Activated CD8-positive, alpha-beta memory T cell treated with anti-CD3 and anti-CD28 coated beads, Interleukin-2, amount 50 U/mL, for 1 hour (primary cell): ENCODE measurements at regions not wholly inside any gene's neighbourhood (a gene's known extent, or its start where the extent isn't known, plus 50 kb on each side); places are given as distances from the start of the nearest gene placed in this dataset.
"Not testable (repeated sequence)": the region's sequence is repeated elsewhere in the genome, so short reads cannot be mapped to it uniquely, and the experiment has no call there.

Experiments used
- DNase-seq: peaks from one replicate; pipeline ENCODE4 v3.0.0-alpha.2; 2020; ENCODE audit errors: extremely low read depth

DNA sequence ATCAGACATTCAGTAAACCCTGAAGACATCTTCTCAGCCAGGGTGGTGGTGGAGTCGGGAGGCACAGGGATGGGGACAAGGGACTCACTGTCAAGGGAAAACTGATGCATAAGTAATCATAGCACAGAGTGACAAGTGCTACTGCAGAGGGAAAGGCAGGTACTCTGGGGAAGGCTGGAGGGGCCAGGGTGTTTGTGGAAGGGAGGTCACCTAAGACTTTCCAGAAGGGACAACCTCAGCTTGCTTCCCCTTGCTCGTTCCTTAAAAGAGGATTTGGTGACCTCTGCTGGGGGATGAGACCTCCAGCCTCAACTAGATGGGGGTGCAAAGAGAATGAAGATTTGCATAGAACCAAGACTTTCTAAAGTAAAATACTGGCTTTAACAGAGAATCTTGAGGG lies 99.5 kb downstream of the SLC4A3 start:
- no peak for DNase-seq

DNA sequence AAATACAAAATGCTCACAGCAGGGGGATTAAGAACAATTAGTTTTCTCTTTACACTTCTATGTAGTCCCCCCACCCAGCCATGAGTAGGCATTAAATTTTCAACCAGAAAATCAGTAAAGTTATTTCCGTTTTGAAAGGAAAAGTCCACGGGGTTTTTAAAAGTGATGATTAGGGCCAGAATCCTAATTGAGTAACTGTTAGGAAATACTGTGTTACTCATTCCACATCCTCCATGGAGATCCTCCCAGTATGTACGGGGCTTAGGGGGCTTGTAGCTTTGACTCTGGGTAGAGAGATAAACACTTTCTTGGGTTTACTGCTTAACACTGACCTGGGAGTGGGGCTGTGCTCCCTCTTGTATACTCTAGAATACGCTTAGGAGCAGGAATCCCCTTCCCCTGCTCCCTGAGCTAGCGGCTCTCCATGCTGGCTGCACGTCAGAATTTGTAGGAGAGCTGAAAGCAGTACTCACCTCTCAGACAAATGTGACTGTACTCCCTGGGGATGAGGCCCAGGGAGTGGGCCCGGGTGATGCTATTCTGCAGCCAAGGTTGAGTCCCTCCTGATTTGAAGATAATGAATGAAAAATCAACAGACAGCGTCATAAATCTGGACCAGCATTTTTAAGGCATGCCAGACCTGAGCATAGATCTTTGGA lies 100.5 kb downstream of the SLC4A3 start:
- no peak for DNase-seq

DNA sequence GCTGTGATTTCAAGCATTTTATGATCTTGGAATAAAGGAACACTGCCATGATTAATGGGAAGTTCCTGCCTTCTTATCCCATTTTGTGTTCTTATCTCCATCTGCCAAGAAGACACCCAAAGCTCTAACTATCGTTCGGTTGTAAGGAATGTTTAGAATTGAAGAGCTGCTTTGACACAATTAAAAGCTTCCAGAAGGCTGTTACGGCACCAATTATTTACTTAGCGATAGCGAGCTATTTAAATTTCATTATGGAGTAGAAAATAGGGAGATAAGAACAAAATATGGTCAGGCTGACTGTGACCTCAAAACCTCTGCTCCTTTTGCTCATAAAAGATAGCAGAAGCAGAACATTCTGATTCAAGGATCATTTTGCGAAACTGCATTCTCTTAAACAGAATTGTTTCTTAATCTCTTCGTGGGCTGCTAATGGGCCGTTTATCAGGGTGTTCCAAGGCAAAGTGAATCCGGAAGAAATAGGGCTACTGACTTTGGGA lies 101.6 kb downstream of the SLC4A3 start:
- DNase-seq = no peak

DNA sequence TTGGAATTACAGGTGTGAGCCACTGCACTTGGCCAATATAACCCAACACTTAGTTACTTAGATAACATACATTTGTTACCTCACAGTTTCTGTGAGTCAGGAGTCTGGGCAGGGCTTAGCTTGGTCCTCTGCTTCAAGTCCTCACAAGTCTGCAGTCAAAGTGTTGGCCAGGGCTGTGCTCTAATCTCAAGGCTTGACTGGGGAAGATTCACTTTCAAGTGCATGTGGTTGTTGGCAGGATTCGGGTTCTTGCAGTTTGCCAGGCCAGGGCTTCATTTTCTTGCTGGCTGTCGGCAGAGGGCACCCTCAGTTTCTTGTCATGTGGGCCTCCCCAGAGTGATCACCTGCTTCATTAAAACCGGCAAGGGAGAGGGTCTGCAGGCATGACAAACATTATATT lies 103.7 kb downstream of the SLC4A3 start:
- no peak for DNase-seq

DNA sequence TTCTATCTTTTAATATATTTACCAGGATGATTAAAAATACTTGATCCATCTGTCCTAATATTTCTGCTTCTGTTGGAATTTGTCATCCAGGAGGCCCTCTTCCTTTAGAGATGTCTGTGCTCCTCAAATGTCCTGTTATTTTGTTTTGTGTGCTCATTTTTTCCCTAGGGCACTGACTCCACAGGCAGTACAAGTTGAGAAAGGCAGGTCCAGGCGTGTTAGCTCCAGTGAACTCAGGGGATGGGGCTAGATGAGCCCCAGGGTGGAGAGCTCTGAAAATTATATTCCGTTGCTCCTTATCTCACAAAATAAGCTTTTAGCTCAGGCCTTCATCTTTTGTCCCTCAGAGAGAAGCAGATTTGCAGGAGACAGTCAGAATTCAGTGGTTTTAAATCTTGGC lies 105.7 kb downstream of the SLC4A3 start:
- DNase-seq = no peak

DNA sequence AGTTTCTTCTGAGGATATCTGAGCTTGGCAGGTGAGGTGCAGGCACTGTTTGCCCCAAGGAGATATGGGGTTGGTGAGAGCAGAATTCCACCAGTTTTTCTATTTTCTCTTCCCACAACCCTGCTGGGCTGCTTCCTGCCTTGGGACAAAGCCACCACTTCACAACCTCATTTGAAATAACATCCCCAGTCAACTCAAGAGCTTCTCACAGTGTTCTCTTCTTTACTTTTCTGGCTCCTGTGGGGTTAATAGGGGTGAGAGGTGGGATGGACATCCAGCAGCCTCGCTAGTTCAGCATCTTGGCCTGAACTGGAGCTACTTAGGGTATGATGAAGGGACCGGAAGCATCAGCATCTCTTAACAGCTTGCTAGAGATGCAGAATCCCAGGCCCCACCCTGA lies 106.3 kb downstream of the SLC4A3 start:
- no peak for DNase-seq

DNA sequence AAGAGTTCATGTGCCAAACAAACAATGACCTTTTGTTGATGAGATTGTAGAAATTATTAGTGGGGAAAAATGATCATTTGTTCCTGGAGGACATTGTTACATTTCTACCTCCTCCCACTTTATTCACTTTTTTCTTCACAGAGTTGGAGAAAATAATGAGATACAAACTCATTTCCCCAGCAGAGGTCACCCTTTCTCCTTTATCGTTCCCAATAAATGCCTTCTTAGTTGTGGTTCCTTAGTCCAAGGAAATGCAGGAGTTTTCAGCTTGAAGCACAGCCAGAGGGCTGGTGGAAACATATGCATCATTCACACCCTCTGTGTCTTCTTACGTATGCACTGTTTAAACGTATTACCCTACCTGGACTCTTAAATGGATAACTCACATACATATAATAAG lies 108.8 kb downstream of the SLC4A3 start:
- no peak for DNase-seq

DNA sequence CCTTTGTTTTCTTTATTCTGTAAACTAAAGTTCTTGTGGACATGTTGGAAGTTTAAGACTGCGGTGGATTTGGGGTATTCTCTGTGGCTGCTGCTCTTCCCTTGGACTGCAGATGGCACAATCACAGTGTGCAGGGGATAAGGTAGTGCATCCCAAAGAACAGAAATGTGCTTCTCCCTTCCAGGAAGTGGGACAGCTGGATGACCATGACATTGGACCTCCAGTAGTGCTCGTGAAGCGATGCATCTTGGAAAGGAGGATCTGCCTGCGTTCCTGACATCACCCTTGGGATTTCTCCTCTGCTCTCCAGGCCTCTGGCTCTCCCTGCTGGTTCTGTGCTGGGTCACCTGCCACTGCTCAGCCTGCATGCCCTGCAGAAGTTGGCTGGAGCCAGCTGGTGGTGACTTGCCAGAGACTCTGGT lies 109.9 kb downstream of the SLC4A3 start:
- DNase-seq = no peak

DNA sequence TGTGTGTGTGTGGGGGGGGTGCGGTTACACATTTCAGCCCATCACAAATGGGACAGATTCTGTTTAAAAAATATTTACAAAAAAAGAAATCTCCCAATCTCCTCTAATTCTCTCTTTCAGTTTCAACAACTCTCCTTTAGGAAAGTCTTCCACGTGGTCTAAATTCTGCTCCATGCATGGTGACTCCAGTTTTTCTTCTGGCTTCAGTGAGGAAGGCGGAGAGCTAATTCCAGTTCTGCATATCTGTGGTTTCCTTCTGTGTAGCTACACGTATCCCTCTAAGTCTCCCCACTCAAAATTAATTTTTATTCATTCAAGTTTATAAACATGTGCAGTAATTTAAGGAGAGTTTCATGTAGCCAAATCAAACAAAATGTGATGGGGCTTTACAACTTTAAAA lies 111.6 kb downstream of the SLC4A3 start:
- DNase-seq = no peak

DNA sequence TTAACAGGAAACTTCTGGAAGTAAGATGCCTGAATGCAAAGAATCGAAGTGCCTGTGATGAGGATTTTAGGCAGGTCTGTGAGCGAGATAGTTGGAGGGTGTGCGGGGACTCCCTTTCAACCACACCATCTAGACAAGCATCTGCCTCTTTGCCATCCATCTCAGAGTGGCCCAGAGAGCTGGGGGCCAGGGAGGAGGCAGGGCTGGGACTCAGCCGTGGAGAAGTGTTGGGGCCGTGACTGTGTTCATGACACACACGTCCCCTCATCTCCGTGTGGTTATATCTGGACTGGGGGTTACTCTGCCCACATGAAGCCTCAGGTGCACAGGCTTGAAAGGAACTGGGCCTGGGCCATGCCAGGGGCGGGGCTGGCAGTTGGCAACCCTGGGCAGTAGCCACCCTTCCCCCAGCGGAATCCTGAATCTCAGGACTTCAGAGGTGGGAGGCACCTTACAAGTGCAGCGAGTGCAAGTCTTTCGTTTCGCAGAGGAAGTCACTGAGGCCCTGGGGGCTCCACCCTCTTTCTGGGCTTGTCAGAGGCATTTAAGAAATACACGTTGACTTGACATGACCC lies 112.5 kb downstream of the SLC4A3 start:
- DNase-seq = no peak

DNA sequence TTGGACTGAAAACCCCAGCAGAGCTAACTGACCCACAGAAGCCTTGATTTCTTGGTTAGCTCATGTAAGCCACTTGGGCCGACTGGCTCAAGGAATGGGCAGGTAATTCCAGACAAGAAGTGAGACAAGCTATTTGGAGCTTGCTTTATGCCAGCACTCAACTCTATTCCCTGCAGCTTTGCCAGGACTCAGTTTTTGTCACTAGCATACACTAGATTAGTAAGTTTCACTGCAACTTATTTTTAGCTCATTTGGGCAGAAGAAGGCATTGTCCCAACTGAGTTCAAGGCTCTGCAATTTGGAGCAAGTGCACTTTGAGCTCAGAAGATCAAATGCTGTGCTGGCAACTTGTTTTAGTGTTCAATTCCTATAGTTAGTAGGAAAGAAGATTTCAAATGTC lies 116.1 kb downstream of the SLC4A3 start:
- no peak for DNase-seq

DNA sequence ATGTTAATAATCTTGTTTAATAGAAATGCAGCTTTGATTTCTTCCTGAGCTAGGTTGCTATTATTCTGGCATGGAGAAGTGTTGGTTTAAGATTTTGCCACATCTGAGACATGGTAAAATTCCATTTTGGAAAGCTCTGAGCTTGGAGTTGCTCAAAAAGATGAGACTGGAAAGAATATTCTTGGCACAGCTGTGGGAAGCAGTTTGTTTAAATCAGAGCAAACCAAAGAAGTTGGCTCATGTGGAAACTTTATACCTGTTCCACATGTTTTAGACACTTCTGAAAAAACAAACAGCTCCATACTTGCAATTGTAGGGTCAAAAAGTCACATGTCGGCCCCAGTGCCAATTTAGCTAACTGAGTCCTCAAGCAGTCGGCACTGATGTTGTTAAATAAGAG lies 116.6 kb downstream of the SLC4A3 start:
- no peak for DNase-seq

DNA sequence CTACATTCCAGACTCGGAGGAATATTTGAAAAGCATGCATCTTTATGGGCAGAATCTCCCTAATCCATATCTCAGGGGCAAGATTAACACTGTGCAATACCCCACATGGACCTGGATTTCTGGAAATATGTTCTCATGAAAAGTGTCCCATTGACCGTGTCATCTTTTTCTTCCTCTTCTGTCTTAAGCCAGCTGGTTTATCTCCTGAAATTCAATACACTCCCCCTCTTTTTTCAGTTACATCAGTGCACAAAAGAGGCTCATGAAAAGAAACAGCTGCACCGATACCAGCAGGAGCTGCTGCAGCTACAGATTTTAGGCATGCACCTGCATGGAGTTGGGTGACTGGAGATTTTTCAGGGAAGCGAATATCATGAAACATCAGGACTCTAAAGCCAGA lies 117.2 kb downstream of the SLC4A3 start:
- no peak for DNase-seq

DNA sequence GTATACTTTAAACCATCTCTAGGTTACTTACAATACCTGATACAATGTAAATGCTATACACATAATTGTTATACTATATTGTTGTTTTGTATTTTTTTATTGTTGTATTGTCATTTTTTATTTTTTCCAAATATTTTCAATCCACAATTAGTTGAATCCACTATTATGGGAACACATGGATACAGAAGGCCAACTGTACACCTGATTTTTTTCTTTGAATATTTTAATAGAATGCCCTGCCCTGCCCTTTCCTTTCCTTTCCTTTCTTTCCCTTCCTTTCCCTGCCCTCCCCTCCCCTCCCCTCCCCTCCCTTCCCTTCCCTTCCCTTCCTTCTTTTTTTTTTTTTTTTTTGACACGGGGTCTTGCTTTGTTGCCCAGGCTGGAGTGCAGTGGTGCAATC lies 120.2 kb downstream of the SLC4A3 start:
- DNase-seq = no peak

DNA sequence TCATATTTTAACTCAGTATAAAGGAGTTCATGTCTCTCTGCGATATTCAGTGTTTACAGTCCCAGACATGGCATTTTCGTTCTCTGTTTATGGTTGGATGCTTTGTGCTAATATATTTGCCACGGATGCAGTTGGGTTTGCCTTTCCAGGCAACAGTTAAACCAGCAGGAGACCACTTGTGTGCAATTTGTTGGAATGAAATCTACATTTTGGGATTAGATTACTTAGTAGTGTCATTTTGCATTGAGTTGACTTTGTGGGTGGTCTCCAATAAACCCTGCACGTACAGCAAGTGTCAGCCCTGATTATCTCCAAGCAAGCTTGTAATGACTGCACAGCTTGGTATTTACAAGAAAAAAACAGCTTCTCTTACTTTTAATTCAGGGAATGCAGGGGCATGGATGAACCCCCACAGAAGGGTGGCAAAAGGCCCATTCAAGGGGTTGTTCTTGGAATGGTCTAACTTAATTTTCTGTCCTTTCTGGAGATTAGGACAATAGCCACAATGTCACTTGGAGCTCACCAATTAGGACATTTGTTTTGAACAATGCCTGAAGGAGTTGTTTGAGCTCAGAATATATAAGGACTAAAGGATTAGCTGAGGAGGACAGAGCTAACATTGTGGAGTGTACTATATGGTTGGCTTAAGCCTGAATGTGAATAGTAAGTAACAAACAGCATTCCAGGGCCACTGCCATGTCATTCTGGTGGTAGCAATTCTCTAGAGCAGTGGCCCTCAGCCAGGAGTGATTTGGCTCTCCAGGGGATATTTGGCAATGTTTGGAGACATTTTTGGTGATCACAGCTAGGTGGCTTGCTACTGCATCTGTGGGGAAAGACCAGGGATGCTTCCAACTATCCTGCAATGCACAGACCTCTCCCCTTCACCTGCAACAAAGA lies 121.5 kb downstream of the SLC4A3 start:
- no peak for DNase-seq

DNA sequence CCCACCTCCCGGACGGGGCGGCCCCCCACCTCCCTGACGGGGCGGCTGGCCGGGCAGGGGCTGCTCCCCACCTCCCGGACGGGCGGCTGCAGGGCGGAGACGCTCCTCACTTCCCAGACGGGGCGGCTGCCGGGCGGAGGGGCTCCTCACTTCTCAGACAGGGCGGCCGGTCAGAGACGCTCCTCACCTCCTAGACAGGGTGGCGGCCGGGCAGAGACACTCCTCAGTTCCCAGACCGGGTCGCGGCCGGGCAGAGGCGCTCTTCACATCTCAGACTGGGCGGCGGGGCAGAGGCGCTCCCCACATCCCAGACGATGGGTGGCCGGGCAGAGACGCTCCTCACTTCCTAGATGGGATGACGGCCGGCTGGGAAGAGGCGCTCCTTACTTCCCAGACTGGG lies 123.7 kb downstream of the SLC4A3 start:
- not testable (repeated sequence) for DNase-seq

DNA sequence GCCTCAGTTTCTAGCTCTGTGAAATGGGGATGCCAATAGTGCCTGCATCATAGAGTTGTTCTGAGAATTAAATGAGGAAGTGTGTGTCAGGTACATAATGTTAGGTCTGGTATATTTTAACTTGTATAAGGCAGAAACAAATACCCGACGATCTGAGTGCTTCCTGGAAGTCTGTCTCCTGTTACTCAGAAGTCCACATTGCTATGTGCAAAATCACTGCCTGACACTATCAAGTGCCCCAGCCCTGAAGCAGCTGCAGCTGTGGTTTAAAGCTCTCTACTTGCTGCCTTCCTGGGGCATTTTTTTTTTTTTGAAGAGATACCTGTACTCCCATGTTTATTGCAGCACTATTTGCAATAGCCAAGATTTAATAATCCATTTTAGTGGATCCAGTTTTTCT lies 125.3 kb downstream of the SLC4A3 start:
- no peak for DNase-seq

DNA sequence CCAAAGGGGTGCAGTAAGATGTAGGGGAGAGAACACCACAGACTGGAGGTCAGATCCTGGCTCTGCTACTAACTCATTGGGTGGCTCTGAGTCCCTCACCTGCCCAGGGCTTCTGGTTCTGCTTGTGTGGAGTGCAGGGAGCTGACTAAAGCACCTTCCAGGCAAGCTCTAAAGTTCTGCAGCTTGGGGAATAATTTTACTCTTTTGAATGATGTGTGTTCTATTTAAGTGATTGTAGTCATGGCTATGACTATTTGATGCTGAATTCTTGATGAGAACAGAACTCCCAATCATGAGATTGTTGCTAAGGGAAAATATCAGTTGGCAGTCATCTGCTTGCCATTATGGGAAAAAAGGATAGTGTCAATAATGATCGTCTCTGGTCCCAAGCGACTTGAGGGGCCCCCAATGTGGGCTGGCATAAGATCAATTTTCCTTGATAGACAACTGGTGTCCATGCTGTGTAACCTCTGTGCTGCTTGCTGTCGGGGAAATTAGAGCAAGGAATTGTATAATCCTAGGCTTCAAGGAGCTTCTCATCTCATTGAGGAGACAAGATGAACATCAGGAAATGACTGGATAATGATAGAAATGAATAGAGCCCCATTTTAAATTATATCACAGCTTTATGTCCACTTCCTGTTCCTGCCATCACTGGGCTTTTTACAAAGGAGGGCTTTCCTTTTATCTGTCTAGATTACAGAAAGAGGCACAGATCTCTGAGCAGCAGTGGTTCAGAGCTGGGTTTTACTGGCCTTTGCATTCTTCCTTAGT lies 131.7 kb downstream of the SLC4A3 start:
- DNase-seq = no peak

DNA sequence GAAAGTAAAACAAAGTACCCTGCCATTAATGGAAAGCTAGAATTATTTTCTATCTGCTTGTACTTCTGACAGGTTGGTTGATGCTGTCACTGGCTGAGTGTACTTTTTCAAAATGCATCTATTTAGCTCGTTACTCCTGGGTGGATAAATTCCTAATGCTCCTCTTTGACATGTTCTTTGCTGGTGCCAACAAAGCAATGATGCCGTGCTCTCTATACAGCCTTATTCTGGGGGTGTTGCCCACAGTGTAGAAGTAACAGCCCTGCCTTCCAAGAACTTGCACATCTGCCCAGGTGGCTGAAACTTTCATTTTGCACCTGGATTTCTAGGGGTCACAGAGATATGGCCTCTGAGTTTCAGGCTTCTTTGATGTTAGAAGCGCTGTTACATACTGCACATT lies 132.4 kb downstream of the SLC4A3 start:
- no peak for DNase-seq

DNA sequence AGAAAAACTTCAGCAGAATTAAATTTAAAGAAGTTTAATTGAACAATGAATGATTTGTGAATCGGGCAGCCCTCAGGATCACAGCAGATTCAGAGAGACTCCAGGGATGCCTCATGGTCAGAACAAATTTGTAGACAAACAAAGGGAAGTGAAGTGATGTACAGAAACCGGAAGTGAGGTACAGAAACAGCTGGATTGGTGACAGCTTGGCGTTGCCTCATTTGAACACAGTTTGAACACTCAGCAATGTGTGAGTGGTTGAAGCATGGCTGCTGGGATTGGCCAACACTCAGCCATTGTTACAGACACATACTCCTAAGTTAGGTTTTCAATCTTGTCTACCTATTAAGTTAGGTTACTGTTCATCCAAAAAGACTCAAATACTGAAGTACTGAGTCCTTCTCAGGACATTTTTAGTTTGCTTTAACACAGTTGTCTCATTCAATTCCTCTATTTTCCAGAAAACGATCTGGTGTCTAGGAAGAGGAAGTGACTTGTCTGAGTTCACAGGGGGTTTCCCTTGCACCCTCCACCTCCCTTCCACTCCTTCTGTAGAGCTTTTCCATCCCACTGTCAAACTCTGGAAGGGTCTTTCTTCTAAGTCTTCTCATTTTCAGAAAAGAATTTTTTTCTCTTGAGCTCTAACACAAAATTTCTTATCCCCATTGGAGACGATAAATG lies 137.9 kb downstream of the SLC4A3 start:
- DNase-seq = no peak

DNA sequence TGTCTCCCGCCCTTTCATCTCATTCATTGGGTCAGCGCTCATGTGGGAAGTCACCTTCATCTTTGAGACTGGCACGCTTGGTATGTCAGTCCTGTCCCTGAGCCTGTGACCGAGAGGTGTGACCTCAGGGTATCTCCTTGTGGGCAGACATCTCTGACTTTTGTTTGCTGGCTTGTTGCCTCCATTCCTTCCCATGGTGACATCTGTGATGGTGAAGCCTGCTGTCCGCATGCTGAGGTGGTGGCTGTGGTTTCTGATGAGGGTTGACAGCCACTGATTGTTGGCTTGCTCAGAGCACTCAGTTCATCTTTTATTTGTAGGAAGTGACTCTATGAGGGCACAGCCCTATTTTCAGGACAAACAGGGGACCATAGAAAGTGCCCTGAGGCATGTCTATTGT lies 139.2 kb downstream of the SLC4A3 start:
- DNase-seq = no peak
